GM12891 (cell line): ENCODE measurements at regions not wholly inside any gene's neighbourhood (a gene's known extent, or its start where the extent isn't known, plus 50 kb on each side); places are given as distances from the start of the nearest gene placed in this dataset.

Experiments used
- POLR2A ChIP-seq: IDR thresholded peaks from 2 replicates; pipeline ENCODE4 v1.6.1; 2011; ENCODE audit warnings: low read depth, low read length, control low read depth
- POLR2AphosphoS5 ChIP-seq: IDR thresholded peaks from 2 replicates; pipeline ENCODE4 v1.6.1; 2011; ENCODE audit warnings: low read depth, low read length, control low read depth

DNA sequence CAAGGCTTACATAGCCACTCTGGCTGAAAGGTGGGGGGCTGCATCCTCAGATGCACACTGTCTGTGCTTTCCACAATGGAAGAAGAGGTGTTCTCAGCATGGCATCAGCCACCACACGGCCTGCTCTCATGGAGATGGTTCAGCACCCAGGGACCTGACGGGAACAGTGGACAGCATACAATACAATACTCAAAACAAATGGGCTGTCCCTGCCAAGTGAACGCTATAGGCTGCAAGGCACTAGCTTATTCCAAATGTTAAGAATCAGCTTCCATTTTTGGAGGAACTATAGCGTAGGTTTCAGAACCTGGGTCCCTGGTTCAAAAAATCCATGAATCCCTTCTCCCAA is 77.2 kb downstream of the ZNF608 start:
- TF ChIP-seq POLR2AphosphoS5 (no peak), POLR2A (no peak)
